ENCODE measurements at regions not wholly inside any gene's neighbourhood (a gene's known extent, or its start where the extent isn't known, plus 50 kb on each side); places are given as distances from the start of the nearest gene placed in this dataset.

DNA sequence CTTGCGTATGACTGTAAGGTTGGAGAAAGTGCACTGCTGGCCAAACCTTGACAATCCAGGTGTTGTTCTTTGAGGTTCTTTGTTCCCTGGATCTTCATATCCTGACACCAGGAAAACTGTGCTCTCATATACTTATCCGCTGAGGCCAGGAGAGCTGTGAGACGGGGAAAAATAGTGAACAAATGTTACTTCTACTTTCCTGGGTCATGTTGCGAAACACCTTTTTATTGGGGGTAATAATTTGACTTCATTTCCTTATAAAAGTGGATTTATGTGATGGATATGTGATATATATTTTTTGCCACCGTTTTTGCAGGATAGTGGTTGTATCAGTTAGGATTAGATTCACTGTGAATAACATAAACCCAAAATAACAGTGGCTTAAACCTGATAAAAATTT is 336.1 kb downstream of the OSR1 start:
- no peaks in the 10 kb centered on the region for H3K27me3 ChIP-seq (ENCODE audit: control insufficient read depth, insufficient read depth, low read length)
- POLR2A ChIA-PET = interaction anchor here (0.6 kb wide), 1 partner anchor 118 kb away, joined by 4 read pairs; no protein-coding TSS in a partner anchor
- TF ChIP-seq CTCF (IDR thresholded peaks at IDR 0.05; ENCODE audit: insufficient read depth, low read depth, low read length) = no peak
- DNase-seq (ENCODE audit: low read depth) = no peak
- CTCF ChIA-PET = interaction anchor here (0.6 to 2.9 kb wide), 4 partner anchors 9 to 503 kb away, joined by 3 to 6 read pairs (median 3); no protein-coding TSS in a partner anchor
- no peaks in the 10 kb centered on the region for H3K36me3 ChIP-seq (ENCODE audit: control insufficient read depth, insufficient read depth, low read length)
- H3K4me3 ChIP-seq (ENCODE audit: low read depth, low read length) = no peak overlapping the region

DNA sequence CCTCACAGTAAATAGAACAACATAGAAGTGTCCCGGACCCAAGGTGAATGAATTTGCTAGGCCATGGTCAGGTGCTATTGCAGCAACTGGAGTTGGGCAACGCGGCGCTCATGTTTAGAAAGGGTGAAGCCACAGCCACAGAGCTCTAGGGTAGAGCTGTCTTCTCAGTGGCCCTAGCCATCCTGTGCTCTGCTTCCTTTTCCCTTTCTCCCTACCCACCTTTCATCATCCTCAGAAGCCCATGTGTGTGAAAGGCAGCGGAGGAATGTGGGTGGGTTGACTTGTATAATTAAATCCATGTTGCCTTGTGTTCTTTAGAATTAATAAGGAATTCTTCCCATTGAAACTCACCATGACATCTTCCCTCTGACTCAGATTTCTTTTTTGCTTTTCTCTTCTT is 336.7 kb downstream of the OSR1 start:
- CTCF ChIA-PET = interaction anchor here (0.6 to 2.9 kb wide), 5 partner anchors 9 to 502 kb away, joined by 3 to 6 read pairs (median 3); no protein-coding TSS in a partner anchor
- DNase-seq (ENCODE audit: low read depth) = peak; percentile 96
- H3K27me3 ChIP-seq (ENCODE audit: control insufficient read depth, insufficient read depth, low read length) = no peaks in the 10 kb centered on the region
- no peak for TF ChIP-seq CTCF (IDR thresholded peaks at IDR 0.05; ENCODE audit: insufficient read depth, low read depth, low read length)
- no peaks in the 10 kb centered on the region for H3K36me3 ChIP-seq (ENCODE audit: control insufficient read depth, insufficient read depth, low read length)
- H3K4me3 ChIP-seq (ENCODE audit: low read depth, low read length) = no peak overlapping the region
- POLR2A ChIA-PET = interaction anchor here (0.6 kb wide), 1 partner anchor 119 kb away, joined by 4 read pairs; no protein-coding TSS in a partner anchor

GRCh38 chr2:19021100-19021476 is 337.3 kb downstream of the OSR1 start:
- DNase-seq (ENCODE audit: low read depth) = peak; percentile 80
- H3K4me3 ChIP-seq (ENCODE audit: low read depth, low read length) = no peak overlapping the region
- no peak for TF ChIP-seq CTCF (IDR thresholded peaks at IDR 0.05; ENCODE audit: insufficient read depth, low read depth, low read length)
- no peaks in the 10 kb centered on the region for H3K27me3 ChIP-seq (ENCODE audit: control insufficient read depth, insufficient read depth, low read length)
- H3K36me3 ChIP-seq (ENCODE audit: control insufficient read depth, insufficient read depth, low read length) = no peaks in the 10 kb centered on the region
- POLR2A ChIA-PET = no interaction called here
- CTCF ChIA-PET = interaction anchor here (1.0 to 2.9 kb wide), 5 partner anchors 10 to 501 kb away, joined by 3 to 6 read pairs (median 3); no protein-coding TSS in a partner anchor

- Histone ChIP-seq H3K27me3 (ENCODE audit: control insufficient read depth, insufficient read depth, low read length) (no peaks in the 10 kb centered on the region), H3K36me3 (ENCODE audit: control insufficient read depth, insufficient read depth, low read length) (no peaks in the 10 kb centered on the region), H3K4me3 (ENCODE audit: low read depth, low read length) (no peak overlapping the region)
- no peak for TF ChIP-seq CTCF (IDR thresholded peaks at IDR 0.05; ENCODE audit: insufficient read depth, low read depth, low read length)
- DNase-seq (ENCODE audit: low read depth) = no peak
- ChIA-PET CTCF (interaction anchor here (1.0 to 2.9 kb wide), 4 partner anchors 10 to 500 kb away, joined by 3 to 6 read pairs (median 3); no protein-coding TSS in a partner anchor), POLR2A (no interaction called here)
These were observed 338.0 kb downstream of the OSR1 start for GRCh38 chr2:19020144-19021099.

- peak; percentile 74 for DNase-seq (ENCODE audit: low read depth)
- no peak overlapping the region for H3K4me3 ChIP-seq (ENCODE audit: low read depth, low read length)
- H3K36me3 ChIP-seq (ENCODE audit: control insufficient read depth, insufficient read depth, low read length) = no peaks in the 10 kb centered on the region
- H3K27me3 ChIP-seq (ENCODE audit: control insufficient read depth, insufficient read depth, low read length) = no peaks in the 10 kb centered on the region
- POLR2A ChIA-PET = no interaction called here
- CTCF ChIA-PET = interaction anchor here (1.1 to 2.5 kb wide), 2 partner anchors 15 to 186 kb away, joined by 3 to 9 read pairs; no protein-coding TSS in a partner anchor
- TF ChIP-seq CTCF (IDR thresholded peaks at IDR 0.05; ENCODE audit: insufficient read depth, low read depth, low read length) = no peak
These were observed 348.9 kb downstream of the OSR1 start for GRCh38 chr2:19009510-19009909.

All from BJ (cell line).